Skin of body (tissue), 1 donor: ENCODE measurements at regions not wholly inside any gene's neighbourhood (a gene's known extent, or its start where the extent isn't known, plus 50 kb on each side); places are given as distances from the start of the nearest gene placed in this dataset.

ENCODE experiments used
- DNase-seq: peaks from one replicate; lab custom pipeline; 2025; lab: John Stamatoyannopoulos, UW

DNA sequence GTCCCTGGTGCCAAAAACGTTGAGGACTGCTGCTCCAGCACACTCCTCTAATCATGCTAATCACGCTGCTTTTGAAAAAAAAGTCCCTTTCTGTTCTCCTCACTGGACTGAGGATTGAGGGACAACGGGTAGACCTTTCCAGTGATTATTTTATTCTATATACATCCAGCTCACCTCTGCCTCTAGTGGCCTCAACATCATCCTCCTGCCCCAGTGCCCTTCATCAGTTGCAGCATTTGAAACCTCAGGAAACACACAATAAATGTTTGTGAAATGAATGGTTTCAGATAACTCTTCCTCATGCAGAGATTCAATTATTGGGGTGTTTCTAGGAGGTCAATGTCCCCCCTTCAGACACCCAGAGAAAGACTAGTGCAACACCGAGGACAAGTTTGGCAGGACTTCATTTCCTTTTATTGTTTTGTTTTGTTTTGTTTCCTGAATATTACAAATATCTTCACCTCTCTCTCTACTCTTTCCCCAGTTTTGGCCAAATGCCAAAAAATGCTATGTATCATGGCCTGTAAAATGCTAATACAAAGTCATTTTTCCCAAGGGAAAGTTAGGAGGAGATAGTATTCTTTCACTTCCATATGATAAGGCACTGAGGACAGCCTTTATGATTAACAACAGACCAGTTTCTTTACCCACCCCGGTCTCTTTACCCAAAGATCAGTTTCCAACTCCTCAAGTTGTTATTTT, 460.1 kb upstream of the SLIT2 start:
- DNase-seq, result no peak

DNA sequence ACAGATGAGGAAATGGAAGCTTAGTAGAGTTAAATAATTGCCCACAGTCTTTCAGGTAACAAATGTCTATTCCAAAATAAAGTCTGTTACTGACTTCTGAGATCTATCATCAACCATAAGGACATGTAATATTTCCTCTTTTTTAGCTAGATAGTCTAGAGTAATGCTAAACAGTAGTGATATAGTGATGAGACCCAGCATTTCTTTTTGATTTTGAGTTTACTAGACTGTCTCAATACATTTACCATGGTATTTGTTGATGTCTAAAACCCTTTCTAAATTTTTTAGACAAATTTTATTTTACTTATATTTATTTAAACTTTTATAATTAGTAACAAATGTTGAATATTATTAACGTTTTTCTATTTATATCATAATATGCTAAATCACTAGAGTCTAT, 465.1 kb upstream of the SLIT2 start:
- DNase-seq, result no peak

DNA sequence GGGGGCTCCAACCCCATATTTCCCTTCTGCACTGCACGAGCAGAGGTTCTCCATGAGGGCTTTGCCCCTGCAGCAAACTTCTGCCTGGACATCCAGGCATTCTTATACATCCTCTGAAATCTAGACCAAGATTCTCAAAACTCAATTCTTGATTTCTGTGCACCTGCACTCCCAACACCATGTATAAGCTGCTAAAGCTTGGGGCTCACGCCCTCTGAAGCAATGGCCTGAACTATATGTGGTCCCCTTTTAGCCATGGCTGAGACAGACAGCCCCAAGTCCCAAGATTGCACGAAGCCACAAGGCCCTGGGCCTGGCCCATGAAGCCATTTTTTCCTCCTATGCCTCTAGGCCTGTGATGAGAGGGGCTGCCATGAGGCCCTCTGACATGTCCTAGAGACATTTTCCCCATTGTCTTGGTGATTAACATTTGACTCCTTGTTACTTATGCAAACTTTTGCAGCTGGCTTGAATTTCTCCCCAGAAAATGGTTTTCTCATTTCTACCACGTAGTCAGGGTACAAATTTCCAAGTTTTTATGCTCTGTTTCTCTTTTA, 468.0 kb upstream of the SLIT2 start:
- no peak for DNase-seq

DNA sequence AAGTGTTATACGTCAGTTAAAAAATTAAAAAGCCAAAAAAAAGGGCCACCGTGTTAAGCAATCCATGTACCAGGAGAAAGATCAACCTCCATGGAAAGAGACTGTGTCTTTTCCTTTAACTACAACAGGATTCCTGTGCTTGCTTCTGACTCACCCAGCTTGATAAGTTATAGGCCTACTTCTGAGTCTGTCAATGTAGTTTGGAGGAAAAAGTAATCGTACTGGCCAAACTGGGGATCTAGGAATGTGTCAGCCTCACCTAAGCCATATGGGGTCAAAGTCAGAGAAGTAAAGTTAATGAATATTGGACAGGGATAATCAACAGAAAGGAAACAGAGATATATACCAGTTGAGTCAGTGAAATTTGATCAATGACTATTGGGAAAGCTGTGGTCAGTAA, 470.8 kb upstream of the SLIT2 start:
- DNase-seq, result no peak

DNA sequence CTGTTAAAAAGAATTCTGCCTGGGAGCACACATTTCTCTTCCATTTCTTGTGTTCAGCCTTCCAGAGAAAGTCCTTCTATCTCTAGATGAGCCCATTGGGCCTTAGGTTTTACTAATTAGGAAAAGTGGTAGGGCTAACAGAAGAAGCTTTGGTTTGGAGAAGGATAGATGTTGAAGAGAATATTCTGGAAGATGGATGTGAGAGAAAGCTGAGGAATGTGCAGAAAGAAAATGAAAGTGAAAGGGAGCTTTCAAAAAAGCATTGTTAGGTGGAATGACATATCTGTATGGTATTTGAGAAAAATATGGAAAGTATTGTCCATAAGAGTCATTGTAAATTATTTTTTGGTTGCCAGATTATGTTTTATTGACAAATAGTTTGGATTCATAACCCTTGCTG, 474.8 kb upstream of the SLIT2 start:
- no peak for DNase-seq

DNA sequence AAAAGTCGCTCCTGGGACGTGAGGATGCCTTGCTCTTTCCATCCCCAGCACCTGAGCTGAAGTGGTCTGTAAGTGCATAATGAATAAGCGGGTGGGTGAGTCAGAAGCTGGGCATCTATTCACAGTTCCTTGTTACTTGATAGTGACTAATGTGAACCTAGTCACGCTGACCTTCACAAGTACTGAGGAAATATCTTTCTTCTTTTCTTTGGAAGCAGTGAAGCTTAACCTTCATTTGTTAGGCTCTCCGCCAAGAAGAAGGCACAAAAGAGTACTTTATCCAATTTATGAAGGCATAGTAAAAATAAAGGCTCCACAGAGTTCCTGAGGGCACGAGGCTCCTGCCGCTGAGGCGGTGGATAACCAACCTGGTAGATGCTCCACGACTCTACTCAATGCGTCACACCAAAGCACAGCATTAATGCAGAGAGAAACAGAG, 475.7 kb upstream of the SLIT2 start:
- no peak for DNase-seq

DNA sequence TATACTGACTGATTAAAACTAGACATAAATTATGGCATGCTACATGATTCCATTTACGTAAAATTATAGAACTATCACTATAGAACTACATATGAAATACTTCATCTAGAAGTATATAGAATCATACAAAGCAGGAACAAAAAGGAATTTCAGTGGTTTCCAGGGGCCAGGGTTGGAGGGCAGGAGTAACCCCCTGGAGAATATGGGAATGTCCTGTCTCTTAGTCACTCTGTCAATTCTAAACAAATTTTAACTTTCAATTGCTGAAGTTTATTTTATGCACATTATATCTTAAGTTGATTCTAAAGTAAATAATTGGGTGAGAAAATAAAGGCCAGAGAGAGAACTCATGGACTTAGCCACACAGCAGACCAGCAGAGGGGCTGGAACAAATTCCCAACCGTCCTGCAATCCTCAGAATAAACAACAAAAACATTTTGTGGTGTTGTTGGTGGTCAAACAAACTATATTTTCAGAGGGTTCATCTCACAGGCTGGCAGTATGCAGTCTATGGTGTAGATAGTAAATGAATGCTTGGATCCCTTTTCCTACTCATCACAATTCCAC, 476.9 kb upstream of the SLIT2 start:
- DNase-seq, result no peak

DNA sequence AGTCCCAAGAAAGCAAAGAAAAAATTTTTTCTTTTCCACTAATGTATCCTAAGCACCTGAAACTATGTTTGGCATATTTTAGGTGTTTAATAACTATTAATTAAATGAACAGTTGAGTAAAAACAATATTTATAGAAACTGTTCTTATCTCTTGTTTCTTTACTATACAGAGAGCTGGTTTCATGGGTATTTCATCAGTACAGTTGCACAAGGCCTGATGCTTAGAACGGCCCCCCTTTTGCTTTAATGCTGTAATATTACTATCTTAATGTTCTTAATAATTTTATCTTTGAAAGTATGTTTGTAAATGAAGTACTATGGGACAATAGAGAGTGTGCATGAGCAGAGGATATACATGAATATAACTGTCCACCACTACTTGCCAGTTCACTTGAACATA, 479.1 kb upstream of the SLIT2 start:
- no peak for DNase-seq

DNA sequence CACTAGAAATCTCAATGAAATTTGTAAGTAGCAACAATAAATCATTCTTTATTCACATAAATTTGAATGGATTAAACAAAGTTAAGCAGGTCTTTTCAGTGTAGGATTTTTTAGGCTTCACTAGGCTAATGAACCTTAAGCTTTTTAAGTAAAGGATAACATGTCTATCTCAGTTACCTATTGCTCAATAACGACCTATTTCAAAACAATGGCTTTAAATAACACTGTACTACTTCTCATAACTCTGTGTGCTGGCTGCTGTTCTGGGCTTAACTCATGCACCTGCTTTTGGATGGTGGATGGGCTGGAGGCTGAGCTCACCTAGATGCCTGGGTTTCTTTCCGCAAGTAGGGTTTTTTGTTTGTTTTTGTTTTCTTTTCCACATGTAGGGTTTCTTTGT, 495.0 kb upstream of the SLIT2 start:
- DNase-seq, result no peak

DNA sequence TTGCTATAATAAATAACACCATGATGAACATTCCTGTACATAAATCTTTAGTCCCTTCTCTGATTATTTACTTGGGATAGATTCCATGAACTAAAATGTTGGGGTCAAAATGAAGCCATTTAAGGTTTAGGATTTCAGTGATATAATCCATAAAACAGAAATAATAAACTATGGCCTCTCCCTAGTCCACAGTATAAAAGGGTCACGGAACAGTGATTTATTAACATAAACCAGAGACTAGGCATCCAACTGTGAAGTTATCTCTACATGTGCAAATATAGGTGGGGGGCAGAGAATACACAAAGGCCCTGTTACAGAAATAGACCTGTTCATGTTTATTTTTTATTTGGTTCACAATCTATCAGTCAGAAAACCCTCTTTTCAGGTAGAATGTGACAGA, 499.1 kb upstream of the SLIT2 start:
- DNase-seq, result no peak

DNA sequence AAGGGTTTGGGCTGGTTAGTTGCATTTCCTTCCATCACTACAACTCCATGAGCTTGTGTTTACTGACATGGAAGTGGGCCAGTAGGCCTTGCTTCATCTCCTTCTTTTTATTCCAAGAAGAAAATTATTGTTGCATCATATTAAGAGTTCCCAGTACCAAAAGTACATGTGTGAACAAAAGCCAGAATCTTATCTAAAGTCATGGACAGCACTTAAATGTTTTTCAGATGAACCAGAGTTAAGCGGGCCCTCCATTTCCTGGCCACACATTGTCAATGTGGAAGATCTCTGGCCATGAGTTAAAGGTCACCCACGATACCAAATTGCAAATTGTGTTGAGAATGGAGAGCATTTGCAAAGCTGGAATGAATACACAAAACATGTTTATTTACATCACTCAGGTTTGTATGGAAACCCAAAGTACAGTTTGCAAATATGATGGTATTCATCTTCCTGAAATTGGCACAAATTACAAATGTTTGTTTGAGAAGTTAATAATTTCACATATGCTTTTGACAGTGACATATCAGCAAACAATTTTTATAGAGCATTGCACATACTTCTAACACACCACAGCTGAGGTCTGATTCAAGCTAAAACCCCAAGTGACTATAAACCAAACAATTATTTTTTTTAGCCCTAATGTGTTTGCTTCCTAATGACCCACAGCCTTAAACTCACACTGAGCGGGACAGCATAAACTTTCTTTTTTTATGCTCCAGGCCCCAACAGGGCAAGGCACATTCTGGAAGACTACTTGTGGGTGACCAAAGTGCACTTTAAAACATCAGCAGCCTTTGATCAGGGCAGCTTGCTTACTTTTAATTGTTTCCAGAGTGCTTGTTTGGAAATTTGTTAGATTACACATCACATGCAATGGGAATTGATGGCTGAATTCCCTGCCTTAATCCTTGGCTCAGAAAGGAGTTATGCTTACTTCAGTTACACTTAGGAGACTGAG, 502.9 kb upstream of the SLIT2 start:
- peak; percentile 97 for DNase-seq

DNA sequence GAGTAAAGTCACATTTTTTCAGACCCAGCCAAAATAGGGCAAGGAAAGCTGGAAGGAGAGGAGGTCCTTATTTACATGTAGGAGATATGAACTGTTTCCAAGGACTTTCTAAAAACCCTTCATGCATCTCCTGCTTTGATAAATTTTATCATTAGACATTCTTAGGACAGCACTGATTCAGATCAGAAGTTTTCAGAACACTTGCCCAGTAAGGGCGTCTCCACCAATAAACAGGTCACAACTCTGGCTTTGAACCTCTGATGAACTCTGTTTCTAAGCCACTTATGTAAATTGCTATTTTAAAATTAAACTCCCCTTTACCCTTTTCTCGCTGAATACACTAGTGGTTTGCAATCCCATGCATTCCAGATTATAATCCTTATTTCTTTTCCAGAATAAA, 505.3 kb upstream of the SLIT2 start:
- DNase-seq, result no peak

DNA sequence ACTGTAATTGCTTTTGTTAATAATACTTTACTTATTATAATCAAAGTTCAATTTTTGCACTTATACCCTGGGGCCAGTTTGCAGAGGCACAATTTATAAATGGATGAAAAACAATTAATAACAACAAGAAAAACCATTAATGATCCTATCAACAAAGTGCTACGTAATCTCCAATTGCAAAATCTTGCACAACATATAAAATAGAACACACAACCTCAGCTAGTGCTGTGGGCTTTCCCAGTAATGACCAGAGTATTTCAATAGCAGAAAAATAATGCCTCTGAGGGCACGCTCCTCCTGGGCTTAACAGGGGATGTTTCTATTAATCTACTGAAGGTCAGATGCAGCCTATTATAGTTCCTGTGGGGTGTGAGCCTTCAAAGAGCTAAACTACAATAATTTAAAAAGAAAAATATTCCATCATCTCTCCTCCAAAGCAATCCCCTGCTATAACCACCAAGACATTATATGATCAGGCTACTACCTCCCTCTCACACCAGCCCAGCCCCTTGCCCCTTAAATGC, 508.5 kb upstream of the SLIT2 start:
- DNase-seq, result no peak

DNA sequence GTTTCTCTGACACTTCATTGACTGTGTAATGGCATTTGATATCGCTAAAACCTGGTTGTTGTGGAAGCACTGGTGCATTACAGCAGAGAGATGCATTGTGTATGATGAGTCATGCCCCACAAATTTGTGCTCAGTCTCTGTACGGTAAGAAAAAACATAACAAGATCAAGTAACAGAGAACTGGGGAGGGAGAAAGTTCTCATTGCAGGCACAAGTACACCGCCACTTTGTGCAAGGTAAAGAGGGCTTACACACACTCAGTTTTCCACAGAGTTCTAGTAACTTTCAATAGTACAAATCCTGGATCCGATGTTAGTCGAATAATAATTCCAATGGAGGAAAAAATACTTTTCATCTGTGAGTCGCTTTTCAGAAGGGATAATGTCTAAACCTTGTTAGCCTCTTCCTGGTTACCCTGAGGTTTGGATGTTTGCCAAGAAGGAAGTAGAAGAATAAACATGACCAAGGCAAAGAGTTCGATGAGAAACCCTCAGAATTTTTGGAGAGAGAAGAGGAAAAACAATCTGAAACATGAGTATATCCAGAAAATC, 512.5 kb upstream of the SLIT2 start:
- DNase-seq, result no peak

DNA sequence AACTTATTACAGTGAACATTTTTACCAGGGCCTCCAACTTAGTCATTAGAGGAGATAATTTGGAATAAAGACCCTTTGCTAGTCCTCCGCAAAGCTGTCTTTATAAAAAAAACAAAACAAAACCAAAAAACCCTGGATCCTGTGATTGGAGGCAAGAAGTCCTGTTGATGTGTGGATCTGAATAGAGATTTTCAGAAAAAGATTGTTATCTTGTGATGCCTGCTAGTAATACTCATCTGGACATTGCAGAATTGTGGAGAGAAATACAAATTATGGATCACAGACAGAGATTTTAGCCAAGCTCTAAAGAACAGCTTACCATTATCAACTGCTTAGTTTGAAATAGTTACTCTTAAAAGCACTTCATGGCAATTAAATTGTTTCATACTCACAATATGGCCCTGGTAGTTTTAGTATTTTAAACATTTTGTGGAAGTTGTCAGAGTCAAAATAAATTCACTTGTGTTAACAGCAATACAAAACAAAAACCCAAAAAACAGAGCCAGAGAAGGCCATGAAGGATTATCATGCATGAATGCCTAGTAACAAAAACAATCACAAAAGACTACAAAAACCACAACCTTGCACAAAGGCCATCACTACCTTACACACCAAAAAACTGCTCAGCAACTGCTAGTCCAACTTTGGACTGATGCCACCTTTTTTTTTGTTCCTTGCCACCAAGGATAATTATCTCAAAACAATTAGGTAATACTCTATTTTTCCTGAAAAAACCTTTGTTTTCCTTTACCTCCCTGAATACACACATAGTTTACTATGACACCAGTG, 514.5 kb upstream of the SLIT2 start:
- no peak for DNase-seq

DNA sequence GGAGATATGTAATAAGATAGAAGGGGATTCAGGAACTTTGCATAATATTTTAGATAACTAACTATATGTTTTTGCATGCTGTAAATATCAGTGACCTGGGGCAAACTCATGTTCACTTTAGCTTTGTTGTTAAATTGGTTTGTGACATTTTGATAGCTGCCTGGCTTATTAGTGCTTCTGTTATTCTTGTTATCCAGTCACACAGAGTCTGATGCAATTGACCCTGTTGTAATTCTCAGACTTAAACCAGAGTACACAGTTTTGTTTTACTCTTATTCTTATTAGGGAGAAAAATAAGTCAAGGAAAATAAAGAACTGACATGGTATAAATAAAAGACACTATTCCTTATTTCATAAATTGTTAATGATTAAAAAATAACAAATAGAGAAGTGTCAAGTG, 516.7 kb upstream of the SLIT2 start:
- DNase-seq, result no peak

DNA sequence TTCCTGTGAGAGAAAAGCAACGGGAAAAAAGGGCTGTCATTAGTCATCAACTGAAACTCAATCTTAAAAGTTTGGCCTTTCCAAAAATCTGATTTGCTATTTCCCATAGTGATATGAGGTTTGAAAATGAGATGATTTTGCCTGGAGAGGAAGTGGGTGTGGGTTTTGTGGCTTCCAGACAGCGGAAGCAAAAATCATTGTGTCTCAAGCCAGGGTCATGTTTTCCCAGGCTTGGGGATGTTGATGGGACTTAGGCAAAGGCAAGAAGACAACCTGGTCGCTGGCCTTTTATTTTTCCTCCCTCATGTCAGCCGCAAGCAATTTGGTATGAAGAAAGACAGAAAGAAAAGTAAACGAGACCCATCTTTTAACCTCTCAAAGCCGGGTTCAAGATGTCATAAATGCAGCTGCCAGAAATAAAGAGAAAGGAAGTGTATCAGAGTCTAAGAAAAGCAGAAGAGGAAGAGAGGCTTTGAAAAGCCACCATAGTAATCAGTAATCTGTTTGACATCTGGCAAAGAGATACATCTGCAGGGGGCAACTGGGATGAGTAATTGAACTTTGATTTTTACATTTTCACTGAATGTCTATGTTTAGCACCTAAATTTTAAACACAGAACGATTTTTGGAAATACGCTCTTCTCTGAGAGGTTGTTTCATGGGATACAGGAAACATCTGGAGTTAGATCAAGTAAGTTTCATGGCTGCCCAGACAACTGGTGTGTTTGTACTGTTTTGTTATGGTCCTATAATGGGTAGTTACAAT, 521.6 kb upstream of the SLIT2 start:
- DNase-seq, result no peak

DNA sequence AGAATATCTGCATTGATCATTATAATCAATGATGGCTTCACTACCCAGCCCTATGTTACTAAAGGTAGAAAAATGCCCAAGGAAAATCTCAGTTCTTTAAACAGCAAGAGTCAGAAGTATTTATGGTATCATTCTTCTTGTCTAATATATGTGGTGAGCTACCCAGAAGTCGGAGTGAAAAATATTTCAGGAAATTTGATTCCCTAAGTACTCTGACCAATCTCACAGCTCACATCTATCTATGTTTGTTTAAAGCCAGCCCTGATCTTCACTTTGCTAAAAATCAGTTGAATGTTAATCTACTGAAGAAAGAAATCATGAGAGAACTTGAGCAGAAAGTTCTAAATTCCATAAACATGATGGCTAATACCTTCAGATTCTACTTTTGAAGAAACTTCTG, 522.9 kb upstream of the SLIT2 start:
- no peak for DNase-seq

DNA sequence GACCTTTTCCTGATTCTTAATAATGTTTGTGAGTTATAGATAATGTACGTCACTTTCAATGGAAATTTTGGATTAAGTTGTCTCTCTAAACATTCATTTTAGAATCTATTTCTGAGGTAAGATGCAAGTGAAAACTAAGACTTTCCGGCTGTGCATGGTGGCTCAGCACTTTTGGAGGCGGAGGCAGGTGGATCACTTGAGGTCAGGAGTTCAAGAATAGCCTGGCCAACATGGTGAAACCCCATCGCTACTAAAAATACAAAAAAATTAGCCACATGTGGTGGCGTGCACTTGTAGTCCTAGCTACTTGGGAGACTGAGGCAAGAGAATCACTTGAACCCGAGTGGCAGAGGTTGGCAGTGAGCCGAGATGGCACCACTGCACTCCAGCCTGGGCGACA, 524.6 kb upstream of the SLIT2 start:
- DNase-seq, result no peak

DNA sequence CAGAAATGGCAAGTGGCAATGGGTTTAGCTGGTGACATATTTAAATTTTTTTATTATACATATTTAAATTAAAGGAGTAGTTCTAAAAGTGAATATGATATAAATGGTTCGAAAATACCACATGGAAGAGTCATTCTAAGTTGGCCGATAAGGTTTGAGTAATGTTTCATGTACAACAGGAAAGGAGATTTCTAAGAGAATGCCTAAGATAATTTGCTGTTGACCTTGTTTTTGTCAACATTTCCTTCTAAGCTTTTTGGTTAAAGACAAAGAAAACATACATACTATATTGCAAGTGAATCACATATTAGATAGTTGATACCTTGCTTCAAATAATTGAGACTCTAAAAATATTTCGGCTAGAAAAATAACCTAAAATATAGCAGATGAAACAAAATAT, 526.6 kb upstream of the SLIT2 start:
- no peak for DNase-seq
